HG02943 (cell line): ENCODE measurements at regions not wholly inside any gene's neighbourhood (a gene's known extent, or its start where the extent isn't known, plus 50 kb on each side); places are given as distances from the start of the nearest gene placed in this dataset.
"Not testable (repeated sequence)": the region's sequence is repeated elsewhere in the genome, so short reads cannot be mapped to it uniquely, and the experiment has no call there.

Source experiments
- ATAC-seq: cut with Tn5 transposase; IDR thresholded peaks from one replicate; pipeline ENCODE4 v1.9.1; 2021; ENCODE audit warnings: mild to moderate bottlenecking, low read depth, moderate library complexity; ENCODE audit not compliant: unreplicated experiment

DNA sequence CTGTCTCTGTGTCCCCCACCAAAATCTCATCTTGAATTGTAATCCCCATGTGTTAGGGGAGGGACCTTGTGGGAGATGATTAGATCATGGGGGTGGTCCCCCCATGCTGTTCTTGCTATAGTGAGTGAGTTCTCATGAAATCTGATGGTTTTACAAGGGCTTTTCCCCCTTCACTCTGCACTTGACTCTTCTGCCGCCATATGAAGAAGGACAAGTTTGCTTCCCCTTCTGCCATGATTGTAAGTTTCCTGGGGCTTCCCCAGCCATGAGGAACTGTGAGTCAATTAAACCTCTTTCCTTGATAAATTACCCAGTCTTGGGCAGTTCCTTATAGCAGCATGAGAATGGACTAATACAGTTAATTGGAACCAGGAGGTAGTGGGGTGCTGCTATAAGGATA lies 137.1 kb upstream of the RAB4A start:
- ATAC-seq = no peak

DNA sequence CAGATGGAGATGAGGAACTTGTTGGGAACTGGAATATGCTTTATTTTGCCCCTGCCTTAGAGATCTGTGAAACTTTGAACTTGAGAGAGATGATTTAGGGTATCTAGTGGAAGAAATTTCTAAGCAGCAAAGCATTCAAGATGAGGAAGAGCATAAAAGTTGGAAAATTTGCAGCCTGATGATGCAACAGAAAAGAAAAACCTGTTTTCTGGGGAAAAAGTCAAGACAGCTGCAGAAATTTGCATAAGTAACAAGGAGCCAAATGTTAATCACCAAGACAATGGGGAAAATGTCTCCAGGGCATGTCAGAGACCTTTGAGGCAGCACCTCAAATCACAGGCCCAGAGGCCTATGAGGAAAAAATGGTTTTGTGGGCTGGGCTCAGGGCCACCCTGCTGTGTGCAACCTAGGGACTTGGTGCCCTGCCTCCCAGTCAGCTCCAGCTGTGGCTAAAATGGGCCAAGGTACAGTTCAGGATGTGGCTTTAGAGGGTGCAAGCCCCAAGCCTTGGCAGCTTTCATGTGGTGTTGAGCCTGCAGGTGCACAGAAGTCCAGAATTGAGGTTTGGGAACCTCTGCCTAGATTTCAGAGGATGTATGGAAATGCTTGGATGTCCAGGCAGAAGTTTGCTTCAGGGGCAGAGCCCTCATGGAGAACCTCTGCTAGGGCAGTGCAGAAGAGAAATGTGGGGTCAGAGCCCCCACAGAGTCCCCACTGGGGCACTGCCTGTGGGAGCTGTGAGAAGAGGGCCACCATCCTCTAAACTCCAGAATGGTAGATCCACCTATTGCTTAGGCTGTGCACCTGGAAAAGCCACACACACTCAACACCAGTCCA lies 136.3 kb upstream of the RAB4A start:
- not testable (repeated sequence) for ATAC-seq

DNA sequence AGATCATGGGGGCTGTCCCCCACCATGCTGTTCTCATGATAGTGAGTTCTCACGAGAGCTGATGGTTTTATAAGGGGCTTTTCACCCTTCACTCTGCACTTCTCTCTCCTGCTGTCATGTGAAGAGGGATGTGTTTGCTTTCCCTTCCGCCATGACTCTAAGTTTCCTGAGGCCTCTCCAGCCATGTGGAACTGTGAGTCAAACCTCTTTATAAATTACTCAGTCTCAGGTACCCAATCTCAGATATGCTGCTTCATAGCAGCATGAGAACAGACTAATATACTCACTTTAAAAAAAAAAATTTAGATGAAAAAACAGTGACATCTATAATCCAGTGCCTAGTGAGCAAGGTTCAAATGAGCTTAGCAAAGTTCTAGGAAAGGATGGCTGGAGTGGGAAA lies 135.1 kb upstream of the RAB4A start:
- no peak for ATAC-seq

DNA sequence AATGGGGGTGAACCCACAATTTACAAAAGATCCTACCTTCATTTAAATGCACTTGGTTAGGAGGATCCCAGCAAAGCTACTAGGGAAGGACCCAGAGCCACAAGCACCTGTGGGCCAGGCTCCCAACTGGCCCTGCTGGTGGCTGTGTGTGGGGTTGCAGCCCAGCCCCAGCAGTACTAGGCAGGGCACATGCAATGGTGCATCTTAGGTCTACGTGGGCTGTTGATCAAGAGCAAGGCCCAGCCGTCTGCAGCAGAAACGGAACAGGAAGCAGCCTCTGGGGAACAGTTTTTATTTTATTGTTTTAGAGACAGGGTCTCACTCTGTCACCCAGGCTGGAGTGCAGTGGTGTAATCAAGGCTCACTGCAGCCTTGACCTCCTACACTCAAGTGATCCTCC lies 134.1 kb upstream of the RAB4A start:
- no peak for ATAC-seq

- no peak for ATAC-seq
These were observed 133.6 kb upstream of the RAB4A start for GRCh38 chr1:229137271-229137670.

GRCh38 chr1:229138058-229138457 lies 132.9 kb upstream of the RAB4A start:
- no peak for ATAC-seq

DNA sequence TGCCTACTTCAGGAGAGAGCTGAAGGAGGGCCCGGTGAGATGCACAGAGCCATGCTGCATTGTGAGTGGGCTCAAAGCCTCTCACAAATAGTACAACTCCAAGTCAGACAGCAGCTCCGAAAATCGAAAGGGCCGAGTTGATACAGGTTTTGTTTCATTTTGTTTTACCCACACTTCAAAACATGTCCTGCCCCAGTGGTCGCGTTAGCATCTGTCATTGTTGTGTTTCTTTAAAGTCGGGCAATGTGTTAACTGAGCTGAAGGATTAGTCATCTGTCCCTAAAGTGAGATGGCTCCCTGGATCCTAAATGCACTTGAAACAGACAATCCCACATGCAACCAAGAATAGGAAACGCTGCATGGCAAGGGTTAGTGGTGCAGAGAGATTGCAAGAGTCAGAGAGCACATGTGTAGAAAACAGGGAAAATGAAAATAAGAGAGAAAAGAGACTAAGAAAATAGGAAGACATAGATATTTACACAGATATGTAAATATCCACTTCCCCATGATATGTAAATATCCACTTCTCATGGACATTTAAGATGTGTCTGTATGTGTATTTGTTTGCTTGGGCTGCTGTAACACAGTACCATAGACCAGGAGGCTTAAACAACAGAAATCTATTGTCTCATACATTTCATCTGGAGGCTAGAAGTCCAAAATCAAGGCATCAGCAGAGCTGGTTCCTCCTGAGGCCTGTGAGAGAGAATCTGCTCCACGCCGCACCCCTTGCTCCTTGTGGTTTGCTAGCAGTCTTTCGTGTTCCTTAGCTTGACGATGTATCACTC lies 131.4 kb upstream of the RAB4A start:
- no peak for ATAC-seq

- no peak for ATAC-seq
These were observed 130.9 kb upstream of the RAB4A start for GRCh38 chr1:229140119-229140396.

- ATAC-seq = no peak
These were observed 129.6 kb upstream of the RAB4A start for GRCh38 chr1:229141271-229141670.

DNA sequence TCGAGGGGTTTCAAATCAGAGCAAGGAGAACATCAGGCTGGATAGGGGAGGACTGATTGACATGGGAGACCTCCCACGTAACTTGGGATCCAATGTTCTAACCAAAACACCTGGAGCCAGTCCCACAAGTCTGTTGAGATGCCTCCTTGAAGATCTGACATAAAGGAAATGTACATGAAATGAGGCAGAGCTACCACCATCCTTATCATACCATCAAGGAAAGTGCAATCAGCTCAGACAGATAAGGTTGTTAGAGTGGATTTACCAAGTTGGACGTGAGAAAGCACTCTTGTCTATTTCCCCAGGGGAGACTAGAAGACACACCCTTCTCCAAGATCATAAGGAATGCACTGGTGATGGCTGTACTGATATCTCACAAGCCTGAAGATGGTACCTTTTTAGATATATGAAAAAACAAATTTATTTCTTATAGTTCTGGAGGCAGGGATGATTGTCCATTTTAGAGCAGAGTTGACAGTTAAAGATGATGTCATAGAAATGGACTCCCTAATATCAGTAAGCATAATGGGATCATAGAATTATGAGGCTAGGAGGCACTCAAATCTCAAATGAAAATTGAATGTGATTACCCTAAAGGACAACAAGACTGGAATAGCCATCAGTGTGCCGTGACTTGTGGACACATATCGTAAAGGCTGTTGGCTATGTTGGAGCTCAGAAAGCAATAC lies 129.1 kb upstream of the RAB4A start:
- ATAC-seq = no peak

DNA sequence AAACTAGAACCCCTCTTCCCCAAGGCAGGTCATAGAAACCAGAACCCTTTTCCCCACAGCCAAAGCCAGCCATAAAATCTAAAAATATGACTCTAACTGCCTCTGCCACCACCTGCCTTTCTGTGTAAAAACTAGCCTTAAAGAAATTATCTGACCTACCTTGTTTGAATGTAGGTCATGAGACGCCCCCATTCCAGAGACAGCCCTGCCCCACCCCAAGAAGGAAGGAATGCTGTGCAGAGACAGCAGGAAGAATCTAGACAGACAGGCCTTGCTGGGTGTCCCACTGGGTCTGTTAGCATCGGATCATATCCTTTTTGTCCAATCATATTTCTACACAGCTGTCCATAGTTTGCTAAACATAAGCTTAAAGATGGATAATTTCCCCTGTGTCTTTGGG lies 128.4 kb upstream of the RAB4A start:
- ATAC-seq = no peak

GRCh38 chr1:229146647-229147046 lies 124.3 kb upstream of the RAB4A start:
- ATAC-seq = no peak

- no peak for ATAC-seq
These were observed 123.8 kb upstream of the RAB4A start for GRCh38 chr1:229147072-229147471.

- no peak for ATAC-seq
These were observed 122.8 kb upstream of the RAB4A start for GRCh38 chr1:229148041-229148671.

- no peak for ATAC-seq
These were observed 122.2 kb upstream of the RAB4A start for GRCh38 chr1:229148743-229149142.

DNA sequence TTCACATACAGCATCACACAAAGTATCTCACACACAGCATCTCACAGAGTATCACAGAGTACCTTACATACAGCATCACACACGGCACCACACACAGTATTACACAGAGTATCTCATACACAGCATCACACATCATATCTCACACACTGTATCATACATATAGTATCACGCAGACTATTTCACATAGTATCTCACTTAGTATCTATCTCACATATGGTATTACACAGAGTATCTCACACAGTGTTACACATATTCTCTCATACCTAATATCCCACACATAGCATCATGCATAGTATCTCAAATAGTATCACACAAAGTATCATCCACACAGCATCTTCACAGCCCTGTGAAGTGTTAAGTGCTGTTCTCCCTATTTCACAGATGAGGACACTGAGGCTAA lies 121.5 kb upstream of the RAB4A start:
- ATAC-seq = no peak

DNA sequence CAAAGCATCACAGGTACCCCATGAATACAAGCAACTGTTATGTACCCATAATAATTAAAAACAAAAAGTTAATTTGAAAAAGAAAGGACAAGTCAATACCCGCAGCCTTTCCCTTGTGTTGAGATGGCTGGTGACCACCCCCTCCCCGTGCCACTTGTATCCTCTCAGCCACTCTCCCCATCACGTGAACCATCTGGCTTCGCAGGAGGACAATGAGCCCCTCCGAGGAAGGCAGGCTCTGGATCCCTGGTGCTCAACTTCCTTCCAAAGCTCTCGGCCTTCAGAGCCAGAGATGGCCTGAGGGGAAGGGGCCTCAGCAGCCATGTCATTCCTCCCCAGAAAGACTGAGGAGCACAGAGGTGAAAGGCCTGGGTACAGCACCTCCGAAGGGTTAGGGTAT lies 120.4 kb upstream of the RAB4A start:
- ATAC-seq = no peak

DNA sequence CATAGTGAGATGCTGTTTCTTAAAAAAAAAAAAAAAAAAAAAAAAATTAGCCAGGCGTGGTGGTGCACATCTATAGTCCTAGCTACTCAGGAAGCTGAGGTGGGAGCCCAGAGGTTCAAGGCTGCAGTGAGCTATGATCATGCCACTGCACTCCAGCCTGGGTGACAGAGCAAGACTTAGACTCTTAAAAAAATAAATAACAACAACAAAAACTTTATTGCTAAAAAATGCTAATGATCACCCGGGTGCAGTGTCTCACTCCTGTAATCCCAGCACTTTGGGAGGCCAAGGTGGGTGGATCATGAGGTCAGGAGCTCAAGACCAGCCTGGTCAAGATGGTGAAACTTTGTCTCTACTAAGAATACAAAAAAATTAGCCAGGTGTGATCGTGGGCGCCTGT lies 119.5 kb upstream of the RAB4A start:
- ATAC-seq = not testable (repeated sequence)

- ATAC-seq = no peak
These were observed 118.6 kb upstream of the RAB4A start for GRCh38 chr1:229152311-229152710.

DNA sequence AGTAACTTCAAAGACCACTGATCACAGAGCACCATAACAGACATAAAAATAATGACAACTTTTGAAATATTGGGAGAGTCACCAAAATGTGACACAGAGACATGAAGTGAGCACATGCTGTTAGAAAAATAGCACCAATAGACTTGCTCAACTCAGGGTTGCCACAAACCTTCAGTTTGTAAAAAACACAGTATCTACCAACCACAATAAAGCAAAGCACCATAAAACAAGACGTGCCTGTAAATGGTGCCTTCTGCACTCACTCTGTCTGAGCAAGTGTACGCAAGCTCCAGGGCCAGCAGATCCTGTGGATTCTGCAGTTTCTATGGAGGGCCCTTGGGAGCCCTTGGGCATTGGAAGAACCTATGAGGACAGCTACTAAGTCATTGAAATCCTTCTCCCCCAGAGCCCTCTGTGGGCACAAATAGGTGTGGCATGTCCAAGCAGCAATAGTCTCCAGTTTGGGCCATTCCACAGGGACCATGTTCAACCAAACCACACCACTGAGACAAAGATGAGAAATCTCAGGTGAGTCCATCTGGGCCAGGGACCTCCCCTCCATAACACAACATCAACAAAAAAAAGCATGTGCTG lies 116.9 kb upstream of the RAB4A start:
- ATAC-seq = no peak

- no peak for ATAC-seq
These were observed 116.1 kb upstream of the RAB4A start for GRCh38 chr1:229154811-229155210.
